HFF-Myc (cell line): ENCODE measurements at regions not wholly inside any gene's neighbourhood (a gene's known extent, or its start where the extent isn't known, plus 50 kb on each side); places are given as distances from the start of the nearest gene placed in this dataset.
"Not testable (repeated sequence)": the region's sequence is repeated elsewhere in the genome, so short reads cannot be mapped to it uniquely, and the experiment has no call there.

Experiments
- DNase-seq: peaks from one replicate; pipeline ENCODE4 v3.0.0-alpha.2; 2011; ENCODE audit warnings: low read depth; ENCODE audit errors: extremely low read depth
- H3K4me3 ChIP-seq: replicated peaks from 2 replicates; pipeline ENCODE4 v1.5.1; 2011; ENCODE audit warnings: low read depth, mild to moderate bottlenecking, control low read depth, low read length
- CTCF ChIP-seq: IDR thresholded peaks from 2 replicates; pipeline ENCODE4 v1.5.1; 2012; ENCODE audit warnings: mild to moderate bottlenecking, low read depth, low read length, control low read depth; ENCODE audit errors: missing control alignments

- TF ChIP-seq CTCF: no peak
- H3K4me3 ChIP-seq: no peak overlapping the region
- DNase-seq: no peak
Observed at GRCh38 chrX:25442499-25442898, 426.7 kb upstream of the ARX start.

DNA sequence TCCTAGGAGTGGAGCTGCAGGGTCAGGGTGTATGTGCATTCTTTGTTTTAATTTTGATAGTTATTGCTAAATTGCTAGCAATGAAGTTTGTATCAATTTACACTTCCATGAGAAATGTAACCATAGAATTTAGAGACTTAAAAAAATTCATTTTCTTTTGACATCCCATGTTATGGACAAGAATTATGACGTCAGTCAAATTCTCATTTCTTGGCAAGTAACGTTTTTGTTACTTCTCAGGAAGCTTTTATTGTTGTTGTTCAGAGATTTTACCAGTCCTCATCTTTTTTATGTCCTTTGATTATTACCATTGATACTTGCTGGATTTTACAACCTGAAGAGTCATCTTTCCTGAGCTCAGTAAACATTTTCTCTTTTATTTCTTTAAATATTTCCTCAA, 417.5 kb upstream of the ARX start:
- DNase-seq: no peak
- TF ChIP-seq CTCF: no peak
- H3K4me3 ChIP-seq: no peak overlapping the region

GRCh38 chrX:25432396-25432795, 416.6 kb upstream of the ARX start:
- no peak for DNase-seq
- H3K4me3 ChIP-seq: no peak overlapping the region
- TF ChIP-seq CTCF: no peak

DNA sequence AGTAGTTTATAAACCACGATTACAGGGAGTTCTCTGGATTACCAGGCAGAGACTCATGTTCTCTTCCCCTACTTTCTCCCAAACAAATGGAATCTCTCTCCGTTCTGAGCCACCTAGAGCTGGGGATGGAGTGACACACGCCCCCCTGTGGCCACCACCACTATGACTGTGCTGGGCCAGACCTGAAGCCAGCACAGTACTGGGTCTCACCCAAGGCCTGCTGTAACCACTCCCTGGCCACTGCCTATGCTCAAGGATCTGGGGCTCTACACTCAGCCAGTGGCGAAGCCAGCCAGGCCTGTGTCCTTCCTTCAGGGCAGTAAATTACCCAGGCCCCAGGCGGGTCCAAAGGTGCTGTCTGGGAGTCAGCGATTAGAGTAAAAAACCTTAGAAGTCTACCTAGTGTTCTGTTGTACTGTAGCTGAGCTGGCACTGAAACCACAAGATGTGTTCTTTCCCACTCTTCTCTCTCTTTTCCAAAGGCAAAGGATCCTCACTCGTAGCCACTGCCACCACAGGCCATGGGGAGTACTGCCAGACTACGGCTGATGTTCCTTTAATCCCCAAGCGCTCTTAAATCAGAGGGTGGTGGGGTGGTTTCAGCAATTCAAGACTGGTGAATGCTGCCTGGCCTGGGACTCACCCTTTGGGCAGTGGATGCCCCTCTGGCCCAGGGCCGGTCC, 412.2 kb upstream of the ARX start:
- no peak for TF ChIP-seq CTCF
- H3K4me3 ChIP-seq: no peak overlapping the region
- no peak for DNase-seq

GRCh38 chrX:25404163-25404562, 388.4 kb upstream of the ARX start:
- H3K4me3 ChIP-seq, DNase-seq: not testable (repeated sequence)

DNA sequence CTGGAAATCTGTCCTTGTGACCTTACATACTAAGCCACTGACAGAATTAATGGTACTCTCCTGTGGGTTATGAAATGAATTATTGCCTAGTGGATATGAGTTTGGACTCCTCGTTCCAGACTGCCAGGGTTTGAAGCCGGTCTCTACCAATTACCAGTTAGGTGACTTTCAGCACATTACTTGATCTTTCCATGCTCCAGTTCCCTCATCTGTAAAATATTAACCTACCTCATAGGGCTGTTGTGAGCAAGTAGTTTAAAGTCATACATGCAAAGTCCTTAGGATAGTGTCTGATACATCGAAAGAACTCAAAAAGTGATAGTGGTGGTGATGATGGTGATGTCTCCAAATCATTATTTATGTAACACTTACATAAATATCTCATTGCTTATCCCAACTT, 373.5 kb upstream of the ARX start:
- no peak for TF ChIP-seq CTCF
- no peak overlapping the region for H3K4me3 ChIP-seq
- DNase-seq: no peak

GRCh38 chrX:25383196-25383595, 367.4 kb upstream of the ARX start:
- no peak for DNase-seq
- no peak overlapping the region for H3K4me3 ChIP-seq
- no peak for TF ChIP-seq CTCF
